ENCODE measurements at regions not wholly inside any gene's neighbourhood (a gene's known extent, or its start where the extent isn't known, plus 50 kb on each side); places are given as distances from the start of the nearest gene placed in this dataset.
"Not testable (repeated sequence)": the region's sequence is repeated elsewhere in the genome, so short reads cannot be mapped to it uniquely, and the experiment has no call there.

DNA sequence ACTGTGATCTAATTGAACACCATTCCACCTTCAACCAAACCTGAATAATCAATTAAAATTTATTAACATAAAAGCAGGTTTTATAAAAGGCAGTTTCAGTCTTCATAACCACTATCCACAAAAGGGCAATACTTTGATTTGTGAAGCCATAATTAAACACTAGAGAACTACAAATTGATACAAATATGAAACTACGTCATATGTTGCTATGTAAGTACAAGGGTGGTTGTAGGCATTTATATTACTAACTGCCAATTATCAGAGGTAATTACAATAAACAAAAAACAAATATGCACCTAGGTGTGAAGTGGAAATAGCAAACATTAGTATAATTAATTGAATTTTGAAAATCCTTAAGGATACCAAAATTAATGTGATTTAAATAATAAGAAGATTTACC, 368.5 kb upstream of the PCDH15 start:
- Histone ChIP-seq H3K9me3 (ENCODE audit: control insufficient read depth in 1 of 2, low read length in 2 of 2) (no peaks in the 10 kb centered on the region), H3K36me3 (ENCODE audit: control insufficient read depth in 1 of 2, insufficient read depth in 2 of 2, low read length in 2 of 2) (no peaks in the 10 kb centered on the region), H3K27ac (ENCODE audit: low read depth, low read length) (no peak overlapping the region), H3K4me3 (ENCODE audit: low read depth in 1 of 2, low read length in 2 of 2) (no peak overlapping the region), H3K27me3 (ENCODE audit: control insufficient read depth in 1 of 2, insufficient read depth in 2 of 2, low read length in 2 of 2) (no peaks in the 10 kb centered on the region), H3K9ac (ENCODE audit: low read depth in 1 of 2, low read length in 2 of 2) (no peak overlapping the region), H3K4me1 (ENCODE audit: control insufficient read depth in 1 of 2, insufficient read depth in 2 of 2, low read length in 2 of 2) (no peaks in the 10 kb centered on the region)

DNA sequence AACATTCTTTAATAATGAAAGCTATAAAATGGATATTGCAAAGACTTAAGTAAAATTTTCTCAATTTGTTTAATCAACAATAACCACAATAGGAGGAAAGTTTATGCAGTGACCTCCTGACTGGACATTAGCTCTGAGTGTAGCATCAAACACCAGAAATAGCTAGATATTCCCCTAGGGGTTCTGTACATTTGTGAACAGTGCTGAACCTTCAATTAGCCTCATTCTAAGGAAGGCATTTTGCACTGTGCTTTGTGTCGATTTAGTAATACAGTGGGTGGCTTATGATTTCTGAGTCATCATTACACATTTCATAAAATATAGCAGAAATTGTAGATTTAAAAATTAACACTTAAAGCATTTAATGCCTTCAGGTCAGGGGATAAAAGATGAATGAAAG, 367.3 kb upstream of the PCDH15 start:
- Histone ChIP-seq H3K27ac (ENCODE audit: low read depth, low read length) (no peak overlapping the region), H3K9ac (ENCODE audit: low read depth in 1 of 2, low read length in 2 of 2) (no peak overlapping the region), H3K27me3 (ENCODE audit: control insufficient read depth in 1 of 2, insufficient read depth in 2 of 2, low read length in 2 of 2) (no peaks in the 10 kb centered on the region), H3K36me3 (ENCODE audit: control insufficient read depth in 1 of 2, insufficient read depth in 2 of 2, low read length in 2 of 2) (no peaks in the 10 kb centered on the region), H3K4me3 (ENCODE audit: low read depth in 1 of 2, low read length in 2 of 2) (no peak overlapping the region), H3K9me3 (ENCODE audit: control insufficient read depth in 1 of 2, low read length in 2 of 2) (no peaks in the 10 kb centered on the region), H3K4me1 (ENCODE audit: control insufficient read depth in 1 of 2, insufficient read depth in 2 of 2, low read length in 2 of 2) (no peaks in the 10 kb centered on the region)

DNA sequence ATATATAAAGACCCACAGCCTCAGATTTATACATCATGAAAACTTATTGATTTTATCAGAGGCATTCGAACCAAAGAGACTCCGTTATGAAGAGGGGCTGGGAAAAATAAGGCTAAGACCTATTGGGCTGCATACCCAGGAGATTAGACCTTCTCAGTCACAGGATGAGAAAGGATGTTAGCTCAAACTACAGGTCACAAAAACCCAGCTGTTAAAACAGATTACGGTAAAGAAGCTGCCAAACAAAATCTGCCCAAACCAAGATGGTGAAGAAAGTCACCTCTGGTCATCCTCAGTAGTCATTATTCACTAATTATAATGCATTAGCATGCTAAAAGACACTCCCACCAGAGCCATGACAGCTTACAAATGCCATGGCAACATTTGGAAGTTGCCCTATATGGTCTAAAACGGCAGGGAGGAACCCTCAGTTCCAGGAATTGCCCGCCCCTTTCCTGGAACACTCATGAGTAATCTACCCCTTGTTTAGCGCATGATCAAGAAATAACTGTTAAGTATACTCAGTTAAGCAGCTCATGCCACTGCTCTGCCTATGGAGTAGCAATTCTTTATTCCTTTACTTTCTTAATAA, 362.5 kb upstream of the PCDH15 start:
- no peaks in the 10 kb centered on the region for H3K9me3 ChIP-seq (ENCODE audit: control insufficient read depth in 1 of 2, low read length in 2 of 2)
- H3K9ac ChIP-seq (ENCODE audit: low read depth in 1 of 2, low read length in 2 of 2) = no peak overlapping the region
- no peak overlapping the region for H3K27ac ChIP-seq (ENCODE audit: low read depth, low read length)
- no peaks in the 10 kb centered on the region for H3K4me1 ChIP-seq (ENCODE audit: control insufficient read depth in 1 of 2, insufficient read depth in 2 of 2, low read length in 2 of 2)
- no peaks in the 10 kb centered on the region for H3K27me3 ChIP-seq (ENCODE audit: control insufficient read depth in 1 of 2, insufficient read depth in 2 of 2, low read length in 2 of 2)
- no peak overlapping the region for H3K4me3 ChIP-seq (ENCODE audit: low read depth in 1 of 2, low read length in 2 of 2)
- H3K36me3 ChIP-seq (ENCODE audit: control insufficient read depth in 1 of 2, insufficient read depth in 2 of 2, low read length in 2 of 2) = no peaks in the 10 kb centered on the region

DNA sequence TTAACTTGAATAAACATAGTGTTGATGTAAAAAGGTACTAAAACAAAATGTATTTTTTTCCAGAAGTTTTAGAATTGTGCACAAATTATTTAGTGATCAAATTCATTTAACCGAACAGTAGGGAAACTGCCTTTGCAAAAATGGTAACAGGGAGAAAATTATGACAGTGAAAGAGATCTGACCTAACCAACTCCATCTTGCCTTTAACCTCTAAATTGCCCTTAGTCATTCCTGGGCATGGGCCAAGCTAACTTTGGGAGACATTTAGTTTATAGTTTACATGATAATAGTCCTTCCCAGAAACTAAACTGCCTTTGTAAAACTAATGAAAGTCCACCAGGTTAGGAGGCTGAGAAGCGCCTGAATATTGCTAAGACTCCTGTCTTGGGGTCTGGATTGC, 361.3 kb upstream of the PCDH15 start:
- H3K4me1 ChIP-seq (ENCODE audit: control insufficient read depth in 1 of 2, insufficient read depth in 2 of 2, low read length in 2 of 2); H3K9ac ChIP-seq (ENCODE audit: low read depth in 1 of 2, low read length in 2 of 2); H3K4me3 ChIP-seq (ENCODE audit: low read depth in 1 of 2, low read length in 2 of 2); H3K9me3 ChIP-seq (ENCODE audit: control insufficient read depth in 1 of 2, low read length in 2 of 2); H3K36me3 ChIP-seq (ENCODE audit: control insufficient read depth in 1 of 2, insufficient read depth in 2 of 2, low read length in 2 of 2); H3K27me3 ChIP-seq (ENCODE audit: control insufficient read depth in 1 of 2, insufficient read depth in 2 of 2, low read length in 2 of 2); H3K27ac ChIP-seq (ENCODE audit: low read depth, low read length): not testable (repeated sequence)

DNA sequence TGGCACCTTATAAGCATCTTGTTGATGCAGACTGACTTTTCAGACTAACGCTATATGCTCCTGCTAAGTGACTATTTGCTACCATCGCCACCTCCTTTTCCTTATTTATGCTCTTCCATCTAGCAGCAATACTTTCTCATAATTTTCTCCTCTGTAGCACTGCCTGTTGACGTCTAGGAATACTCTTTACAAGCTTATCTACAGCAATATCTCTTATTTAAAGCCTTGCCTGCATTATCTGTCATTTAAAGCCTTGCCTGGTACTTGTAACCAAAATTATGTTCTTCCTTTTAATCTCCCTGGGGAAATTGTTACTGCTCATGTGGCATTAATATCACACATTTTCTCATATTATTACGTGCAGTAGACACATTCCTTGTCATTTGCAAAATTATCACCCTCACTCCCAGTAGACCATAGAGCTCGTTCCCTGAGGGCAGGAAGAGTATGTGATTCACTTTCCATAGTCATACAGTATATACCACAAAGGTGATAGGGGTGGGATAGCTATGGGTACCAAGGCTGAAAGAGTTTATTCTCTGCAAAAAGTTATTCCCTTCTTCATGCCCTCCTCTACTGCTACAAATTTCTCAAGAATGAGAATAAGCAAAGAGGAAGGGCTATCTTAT, 359.7 kb upstream of the PCDH15 start:
- no peak overlapping the region for H3K9ac ChIP-seq (ENCODE audit: low read depth in 1 of 2, low read length in 2 of 2)

DNA sequence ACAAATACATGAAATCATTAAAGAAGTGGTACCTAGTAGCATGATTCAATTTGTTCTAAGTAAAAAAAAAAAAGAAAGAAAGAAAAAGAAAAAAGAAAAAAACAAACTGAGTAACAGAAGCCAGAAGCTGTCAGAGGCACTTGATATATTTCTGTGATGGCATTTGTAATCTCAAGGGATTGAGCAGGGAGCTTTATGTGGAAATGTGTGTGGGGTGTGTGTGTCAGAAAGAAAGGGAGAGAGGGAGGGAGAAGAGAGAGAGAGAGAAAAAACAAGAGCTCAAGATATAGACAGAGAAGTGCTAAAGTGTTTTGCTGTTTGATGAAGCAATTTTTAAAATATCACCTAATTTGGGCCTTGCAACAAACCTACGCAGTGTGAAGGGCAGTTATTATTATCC, 357.6 kb upstream of the PCDH15 start:
- Histone ChIP-seq H3K9me3 (ENCODE audit: control insufficient read depth in 1 of 2, low read length in 2 of 2) (no peaks in the 10 kb centered on the region), H3K4me3 (ENCODE audit: low read depth in 1 of 2, low read length in 2 of 2) (no peak overlapping the region), H3K36me3 (ENCODE audit: control insufficient read depth in 1 of 2, insufficient read depth in 2 of 2, low read length in 2 of 2) (no peaks in the 10 kb centered on the region), H3K27me3 (ENCODE audit: control insufficient read depth in 1 of 2, insufficient read depth in 2 of 2, low read length in 2 of 2) (no peaks in the 10 kb centered on the region), H3K4me1 (ENCODE audit: control insufficient read depth in 1 of 2, insufficient read depth in 2 of 2, low read length in 2 of 2) (no peaks in the 10 kb centered on the region), H3K27ac (ENCODE audit: low read depth, low read length) (no peak overlapping the region), H3K9ac (ENCODE audit: low read depth in 1 of 2, low read length in 2 of 2) (no peak overlapping the region)

More for the DNA sequence above, 359.7 kb upstream of the PCDH15 start:
- Histone ChIP-seq H3K4me1 (ENCODE audit: control insufficient read depth in 1 of 2, insufficient read depth in 2 of 2, low read length in 2 of 2) (no peaks in the 10 kb centered on the region), H3K27ac (ENCODE audit: low read depth, low read length) (no peak overlapping the region), H3K27me3 (ENCODE audit: control insufficient read depth in 1 of 2, insufficient read depth in 2 of 2, low read length in 2 of 2) (no peaks in the 10 kb centered on the region), H3K36me3 (ENCODE audit: control insufficient read depth in 1 of 2, insufficient read depth in 2 of 2, low read length in 2 of 2) (no peaks in the 10 kb centered on the region), H3K4me3 (ENCODE audit: low read depth in 1 of 2, low read length in 2 of 2) (no peak overlapping the region), H3K9me3 (ENCODE audit: control insufficient read depth in 1 of 2, low read length in 2 of 2) (no peaks in the 10 kb centered on the region)

DNA sequence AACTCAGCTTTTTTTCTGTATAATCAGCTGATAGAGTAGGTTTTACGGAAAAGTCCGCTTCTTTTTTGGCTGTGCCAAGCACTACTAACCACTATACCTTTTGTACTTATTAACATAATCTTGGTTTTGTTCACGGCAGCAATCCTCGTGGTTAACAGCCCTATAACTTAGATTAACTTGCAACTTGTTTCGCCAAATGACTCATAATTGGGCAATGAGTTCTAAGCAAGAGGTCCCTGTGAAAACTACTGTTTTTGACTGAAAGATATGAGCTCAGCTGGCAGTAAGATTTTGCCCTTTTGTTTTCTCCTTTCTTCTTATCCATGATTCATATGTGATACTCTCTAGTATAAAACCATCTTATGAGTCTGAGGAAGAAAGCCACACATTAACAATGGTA, 345.0 kb upstream of the PCDH15 start:
- Histone ChIP-seq H3K27me3 (ENCODE audit: control insufficient read depth in 1 of 2, insufficient read depth in 2 of 2, low read length in 2 of 2) (no peaks in the 10 kb centered on the region), H3K9me3 (ENCODE audit: control insufficient read depth in 1 of 2, low read length in 2 of 2) (no peaks in the 10 kb centered on the region), H3K36me3 (ENCODE audit: control insufficient read depth in 1 of 2, insufficient read depth in 2 of 2, low read length in 2 of 2) (no peaks in the 10 kb centered on the region), H3K4me1 (ENCODE audit: control insufficient read depth in 1 of 2, insufficient read depth in 2 of 2, low read length in 2 of 2) (no peaks in the 10 kb centered on the region), H3K9ac (ENCODE audit: low read depth in 1 of 2, low read length in 2 of 2) (no peak overlapping the region), H3K27ac (ENCODE audit: low read depth, low read length) (no peak overlapping the region), H3K4me3 (ENCODE audit: low read depth in 1 of 2, low read length in 2 of 2) (no peak overlapping the region)

DNA sequence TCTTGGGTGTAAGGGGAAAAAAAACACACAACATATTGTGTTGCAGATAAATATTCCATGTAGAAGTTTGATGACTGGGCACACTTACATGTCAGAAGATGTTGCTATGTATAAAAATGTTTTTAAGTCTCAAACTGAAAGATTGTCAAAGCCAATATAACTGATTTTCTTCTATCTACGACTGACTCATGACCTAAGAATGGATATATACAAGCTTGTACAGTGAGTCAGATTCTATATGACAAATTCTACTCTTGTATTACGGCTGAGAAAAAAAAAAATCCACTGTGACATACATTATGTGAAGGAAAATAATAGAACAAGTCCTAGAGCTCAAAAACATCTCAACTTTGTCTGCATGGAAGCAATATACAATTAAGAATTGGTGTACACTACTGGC, 343.0 kb upstream of the PCDH15 start:
- Histone ChIP-seq H3K4me1 (ENCODE audit: control insufficient read depth in 1 of 2, insufficient read depth in 2 of 2, low read length in 2 of 2) (no peaks in the 10 kb centered on the region), H3K4me3 (ENCODE audit: low read depth in 1 of 2, low read length in 2 of 2) (no peak overlapping the region)

DNA sequence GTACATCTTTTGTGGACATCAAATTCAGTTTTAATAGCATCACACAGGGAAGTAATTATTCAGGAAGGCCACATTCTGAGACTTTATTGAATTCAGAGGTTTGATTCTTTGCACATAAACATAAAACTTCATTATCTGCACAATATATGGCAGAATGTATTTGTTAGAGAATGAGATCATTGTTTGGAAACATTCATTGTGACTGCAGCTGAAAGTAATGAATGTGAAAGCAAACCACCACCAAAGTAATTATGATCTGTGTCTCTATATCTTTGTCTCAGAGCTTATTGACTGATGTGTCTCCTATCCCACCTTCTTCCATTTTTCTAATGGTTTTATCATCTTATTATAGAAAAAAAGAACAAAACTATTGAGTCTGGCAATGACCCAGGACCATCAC, 340.9 kb upstream of the PCDH15 start:
- Histone ChIP-seq H3K36me3 (ENCODE audit: control insufficient read depth in 1 of 2, insufficient read depth in 2 of 2, low read length in 2 of 2) (no peaks in the 10 kb centered on the region), H3K9ac (ENCODE audit: low read depth in 1 of 2, low read length in 2 of 2) (no peak overlapping the region), H3K9me3 (ENCODE audit: control insufficient read depth in 1 of 2, low read length in 2 of 2) (peaks cover 0 to 3% of the 10 kb centered on the region in 2 donors), H3K27ac (ENCODE audit: low read depth, low read length) (no peak overlapping the region), H3K4me1 (ENCODE audit: control insufficient read depth in 1 of 2, insufficient read depth in 2 of 2, low read length in 2 of 2) (no peaks in the 10 kb centered on the region), H3K4me3 (ENCODE audit: low read depth in 1 of 2, low read length in 2 of 2) (no peak overlapping the region), H3K27me3 (ENCODE audit: control insufficient read depth in 1 of 2, insufficient read depth in 2 of 2, low read length in 2 of 2) (no peaks in the 10 kb centered on the region)

More for the DNA sequence above, 343.0 kb upstream of the PCDH15 start:
- H3K9me3 ChIP-seq (ENCODE audit: control insufficient read depth in 1 of 2, low read length in 2 of 2) = no peaks in the 10 kb centered on the region
- H3K27ac ChIP-seq (ENCODE audit: low read depth, low read length) = no peak overlapping the region
- H3K9ac ChIP-seq (ENCODE audit: low read depth in 1 of 2, low read length in 2 of 2) = no peak overlapping the region
- no peaks in the 10 kb centered on the region for H3K36me3 ChIP-seq (ENCODE audit: control insufficient read depth in 1 of 2, insufficient read depth in 2 of 2, low read length in 2 of 2)
- H3K27me3 ChIP-seq (ENCODE audit: control insufficient read depth in 1 of 2, insufficient read depth in 2 of 2, low read length in 2 of 2) = no peaks in the 10 kb centered on the region

DNA sequence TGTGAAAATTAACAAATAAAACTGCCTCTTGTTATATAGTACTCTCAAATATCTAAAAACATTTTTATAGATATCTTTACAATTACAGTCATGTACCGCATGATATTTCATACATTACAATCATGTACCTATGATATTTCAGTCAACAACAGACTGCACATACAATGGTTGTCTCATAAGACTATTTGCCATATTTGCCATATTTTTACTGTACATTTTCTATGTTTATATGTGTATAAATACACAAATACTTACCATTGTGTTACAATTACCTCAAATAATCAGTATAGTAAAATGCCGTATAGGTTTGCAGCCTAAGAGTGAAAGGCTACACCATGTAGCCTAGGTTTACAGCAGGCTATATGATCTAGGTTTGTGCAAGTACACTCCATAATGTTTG, 336.0 kb upstream of the PCDH15 start:
- no peak overlapping the region for H3K27ac ChIP-seq (ENCODE audit: low read depth, low read length)
- no peaks in the 10 kb centered on the region for H3K27me3 ChIP-seq (ENCODE audit: control insufficient read depth in 1 of 2, insufficient read depth in 2 of 2, low read length in 2 of 2)
- H3K4me3 ChIP-seq (ENCODE audit: low read depth in 1 of 2, low read length in 2 of 2) = no peak overlapping the region
- no peak overlapping the region for H3K9ac ChIP-seq (ENCODE audit: low read depth in 1 of 2, low read length in 2 of 2)
- H3K9me3 ChIP-seq (ENCODE audit: control insufficient read depth in 1 of 2, low read length in 2 of 2) = peaks cover 0 to 3% of the 10 kb centered on the region in 2 donors
- H3K36me3 ChIP-seq (ENCODE audit: control insufficient read depth in 1 of 2, insufficient read depth in 2 of 2, low read length in 2 of 2) = no peaks in the 10 kb centered on the region
- no peaks in the 10 kb centered on the region for H3K4me1 ChIP-seq (ENCODE audit: control insufficient read depth in 1 of 2, insufficient read depth in 2 of 2, low read length in 2 of 2)
